H1 (cell line): ENCODE measurements at regions not wholly inside any gene's neighbourhood (a gene's known extent, or its start where the extent isn't known, plus 50 kb on each side); places are given as distances from the start of the nearest gene placed in this dataset.

ENCODE experiments used
- SP1 ChIP-seq: IDR thresholded peaks from 2 replicates; pipeline ENCODE4 v1.6.1; 2011; ENCODE audit warnings: low read depth, low read length
- TEAD4 ChIP-seq: IDR thresholded peaks from 2 replicates; pipeline ENCODE4 v1.6.1; 2012; ENCODE audit warnings: low read depth, low read length, inconsistent platforms, mixed read lengths
- TF ChIP-seq, protein P1 (sequence below), 3 experiments: IDR thresholded peaks; 1 replicate in 2 of 3; 2 replicates in 1 of 3; pipeline versions ENCODE4 v1.5.1 to v1.6.1; 2011; ENCODE audit warnings: low read length in 3 of 3, mild to moderate bottlenecking in 3 of 3, inconsistent platforms in 2 of 3, low read depth in 1 of 3, moderate library complexity in 1 of 3; ENCODE audit not compliant: insufficient read depth in 1 of 3; ENCODE audit errors: control extremely low read depth in 1 of 3

DNA sequence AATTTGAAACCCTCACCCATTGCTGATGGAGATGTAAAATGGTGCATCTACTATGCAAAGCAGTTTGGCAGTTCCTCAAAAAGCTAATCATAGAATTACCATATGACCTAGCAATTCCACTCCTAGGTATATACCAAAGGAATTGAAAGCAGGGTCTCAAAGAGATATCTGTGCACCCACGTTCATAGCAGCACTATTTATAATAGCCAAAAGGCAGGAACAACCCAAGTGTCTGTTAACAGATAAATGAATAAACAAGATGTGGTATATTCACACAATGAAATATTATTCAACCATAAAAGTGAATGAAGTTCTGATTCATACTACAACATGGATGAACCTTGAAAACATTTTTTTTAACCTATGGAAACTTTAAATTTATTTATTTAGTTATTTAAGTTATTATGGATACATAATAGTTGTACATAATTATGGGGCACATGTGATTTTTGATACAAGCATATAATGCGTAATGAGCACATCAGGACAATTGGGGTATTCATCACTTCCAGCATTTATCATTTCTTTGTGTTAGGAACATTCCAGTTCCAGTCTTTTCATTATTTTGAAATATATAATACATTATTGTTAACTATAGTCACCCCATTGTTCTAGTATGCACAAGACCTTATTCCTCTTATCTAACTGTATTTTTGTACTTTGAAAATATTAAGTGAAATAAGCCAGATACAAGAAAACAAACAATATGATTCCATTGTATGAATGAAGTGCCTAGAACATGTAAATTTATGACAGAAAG is 205.6 kb upstream of the CNKSR2 start:
- TF ChIP-seq SP1: no peak
- TF ChIP-seq, protein P1, sequence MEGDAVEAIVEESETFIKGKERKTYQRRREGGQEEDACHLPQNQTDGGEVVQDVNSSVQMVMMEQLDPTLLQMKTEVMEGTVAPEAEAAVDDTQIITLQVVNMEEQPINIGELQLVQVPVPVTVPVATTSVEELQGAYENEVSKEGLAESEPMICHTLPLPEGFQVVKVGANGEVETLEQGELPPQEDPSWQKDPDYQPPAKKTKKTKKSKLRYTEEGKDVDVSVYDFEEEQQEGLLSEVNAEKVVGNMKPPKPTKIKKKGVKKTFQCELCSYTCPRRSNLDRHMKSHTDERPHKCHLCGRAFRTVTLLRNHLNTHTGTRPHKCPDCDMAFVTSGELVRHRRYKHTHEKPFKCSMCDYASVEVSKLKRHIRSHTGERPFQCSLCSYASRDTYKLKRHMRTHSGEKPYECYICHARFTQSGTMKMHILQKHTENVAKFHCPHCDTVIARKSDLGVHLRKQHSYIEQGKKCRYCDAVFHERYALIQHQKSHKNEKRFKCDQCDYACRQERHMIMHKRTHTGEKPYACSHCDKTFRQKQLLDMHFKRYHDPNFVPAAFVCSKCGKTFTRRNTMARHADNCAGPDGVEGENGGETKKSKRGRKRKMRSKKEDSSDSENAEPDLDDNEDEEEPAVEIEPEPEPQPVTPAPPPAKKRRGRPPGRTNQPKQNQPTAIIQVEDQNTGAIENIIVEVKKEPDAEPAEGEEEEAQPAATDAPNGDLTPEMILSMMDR (IDR thresholded peaks at IDR 0.05; ENCODE audit: control extremely low read depth in 1 of 3, insufficient read depth in 1 of 3, low read depth in 1 of 3, low read length in 3 of 3): no peak
- no peak for TF ChIP-seq TEAD4
